ENCODE measurements at regions not wholly inside any gene's neighbourhood (a gene's known extent, or its start where the extent isn't known, plus 50 kb on each side); places are given as distances from the start of the nearest gene placed in this dataset.
A peak's percentile ranks its signal among the peaks of the same experiment; 100 is the strongest.

DNA sequence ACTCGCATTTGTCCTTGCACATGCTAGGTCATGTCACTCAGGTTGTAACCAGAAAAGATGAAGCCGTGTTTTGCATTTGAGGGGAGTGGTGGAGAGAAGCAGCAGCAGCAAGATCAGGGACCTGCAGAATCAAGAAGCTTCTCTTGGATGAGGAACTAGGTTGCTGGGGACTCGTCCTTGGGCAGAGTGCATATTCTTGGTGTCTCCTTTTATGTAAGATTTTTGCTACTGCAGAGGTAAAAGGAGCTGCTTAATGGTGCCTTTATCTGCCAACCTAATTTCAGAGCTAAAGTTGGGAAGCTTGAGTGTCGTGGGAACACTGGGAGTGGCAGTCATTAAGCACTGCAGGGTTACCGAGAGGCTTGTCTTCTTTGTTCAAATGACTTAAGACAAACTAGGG lies 236.5 kb downstream of the MAP2K4 start:
- Histone ChIP-seq H3K79me1 (ENCODE audit: insufficient read depth, low read depth, low read length, poor library complexity, severe bottlenecking) (no peaks in the 10 kb centered on the region), H3K9me3 (ENCODE audit: control insufficient read depth, low read depth, low read length) (peaks cover 5% of the 10 kb centered on the region), H3K18ac (ENCODE audit: insufficient read length, low read depth, low read length) (no peak overlapping the region), H2AFZ (ENCODE audit: low read length) (no peak overlapping the region), H3K27ac (ENCODE audit: insufficient read length, low read depth, low read length) (no peak overlapping the region), H4K5ac (ENCODE audit: insufficient read length, low read depth, low read length) (peak overlapping the region; percentile 7), H2BK12ac (ENCODE audit: insufficient read length, low read depth, low read length) (no peak overlapping the region), H3K9ac (ENCODE audit: extremely low read depth, insufficient read length, low read length) (no peak overlapping the region), H3K4me1 (ENCODE audit: insufficient read depth, low read length) (no peaks in the 10 kb centered on the region), H4K8ac (replicated peaks; ENCODE audit: insufficient read length, low read depth, low read length) (no peak overlapping the region), H3K56ac (ENCODE audit: insufficient read length, low read depth, low read length) (no peak overlapping the region), H3T11ph (ENCODE audit: low read length) (no peak overlapping the region), H2BK20ac (ENCODE audit: low read depth, low read length, poor library complexity, severe bottlenecking) (no peak overlapping the region), H3K23ac (ENCODE audit: insufficient read length, low read depth, low read length) (no peak overlapping the region), H2AK5ac (ENCODE audit: insufficient read length, low read length) (no peak overlapping the region), H3K79me2 (ENCODE audit: insufficient read depth, low read length) (no peaks in the 10 kb centered on the region), H3K23me2 (ENCODE audit: insufficient read length, low read depth, low read length, poor library complexity, severe bottlenecking) (no peaks in the 10 kb centered on the region), H2BK15ac (ENCODE audit: low read depth, low read length) (no peak overlapping the region), H3K4ac (ENCODE audit: low read depth, low read length) (no peak overlapping the region), H3K14ac (ENCODE audit: insufficient read depth, low read length) (no peak overlapping the region), H2BK120ac (ENCODE audit: low read depth, low read length, poor library complexity, severe bottlenecking) (no peak overlapping the region), H3K4me2 (ENCODE audit: insufficient read depth, insufficient read length, low read length) (no peak overlapping the region), H4K20me1 (ENCODE audit: control insufficient read depth, insufficient read depth, insufficient read length) (no peaks in the 10 kb centered on the region), H4K91ac (ENCODE audit: insufficient read length, low read depth, low read length) (no peak overlapping the region), H3K27me3 (ENCODE audit: insufficient read depth, low read length) (no peaks in the 10 kb centered on the region), H2BK5ac (ENCODE audit: insufficient read length, low read length) (no peak overlapping the region)
- Mint-ChIP-seq H3K4me3 (no peak overlapping the region), H3K4me1 (no peaks in the 10 kb centered on the region), H3K27me3 (ENCODE audit: low read depth) (no peaks in the 10 kb centered on the region), H3K9me3 (peaks cover 2 to 9% of the 10 kb centered on the region in 2 experiments; a peak in 3 of 5 replicates), H3K36me3 (ENCODE audit: insufficient read depth in 1 of 3, low read depth in 3 of 3) (no peaks in the 10 kb centered on the region; a peak in 1 of 7 replicates), H3K27ac (no peak overlapping the region)
- TF ChIP-seq, protein P1, sequence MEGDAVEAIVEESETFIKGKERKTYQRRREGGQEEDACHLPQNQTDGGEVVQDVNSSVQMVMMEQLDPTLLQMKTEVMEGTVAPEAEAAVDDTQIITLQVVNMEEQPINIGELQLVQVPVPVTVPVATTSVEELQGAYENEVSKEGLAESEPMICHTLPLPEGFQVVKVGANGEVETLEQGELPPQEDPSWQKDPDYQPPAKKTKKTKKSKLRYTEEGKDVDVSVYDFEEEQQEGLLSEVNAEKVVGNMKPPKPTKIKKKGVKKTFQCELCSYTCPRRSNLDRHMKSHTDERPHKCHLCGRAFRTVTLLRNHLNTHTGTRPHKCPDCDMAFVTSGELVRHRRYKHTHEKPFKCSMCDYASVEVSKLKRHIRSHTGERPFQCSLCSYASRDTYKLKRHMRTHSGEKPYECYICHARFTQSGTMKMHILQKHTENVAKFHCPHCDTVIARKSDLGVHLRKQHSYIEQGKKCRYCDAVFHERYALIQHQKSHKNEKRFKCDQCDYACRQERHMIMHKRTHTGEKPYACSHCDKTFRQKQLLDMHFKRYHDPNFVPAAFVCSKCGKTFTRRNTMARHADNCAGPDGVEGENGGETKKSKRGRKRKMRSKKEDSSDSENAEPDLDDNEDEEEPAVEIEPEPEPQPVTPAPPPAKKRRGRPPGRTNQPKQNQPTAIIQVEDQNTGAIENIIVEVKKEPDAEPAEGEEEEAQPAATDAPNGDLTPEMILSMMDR (conservative IDR thresholded peaks at IDR 0.05) = no peak
- no peak for DNase-seq
- no CpG with 5 or more reads among the region's 5 CpGs for WGBS (ENCODE audit: extremely low coverage, insufficient read length, low lambda C conversion rate)

Data from H9 (cell line).